ENCODE measurements at regions not wholly inside any gene's neighbourhood (a gene's known extent, or its start where the extent isn't known, plus 50 kb on each side); places are given as distances from the start of the nearest gene placed in this dataset.

- peak in 1 of 2 donors; percentile 23 for DNase-seq (ENCODE audit: low read depth in 2 of 2)
Measured at GRCh38 chr20:11205769-11206362, 532.1 kb upstream of the JAG1 start.

- DNase-seq (ENCODE audit: low read depth in 2 of 2): peak in 1 of 2 donors; percentile 78
Measured at GRCh38 chr20:11207749-11208502, 534.1 kb upstream of the JAG1 start.

- no peak for DNase-seq (ENCODE audit: low read depth in 2 of 2)
Measured at GRCh38 chr20:11210611-11211010, 536.8 kb upstream of the JAG1 start.

GRCh38 chr20:11212272-11212671, 538.5 kb upstream of the JAG1 start:
- DNase-seq (ENCODE audit: low read depth in 2 of 2): no peak

- DNase-seq (ENCODE audit: low read depth in 2 of 2): no peak
Measured at GRCh38 chr20:11212902-11213301, 539.1 kb upstream of the JAG1 start.

GRCh38 chr20:11214256-11214840, 540.5 kb upstream of the JAG1 start:
- peak; percentile 24 to 45 for DNase-seq (ENCODE audit: low read depth in 2 of 2)

GRCh38 chr20:11216451-11217314, 542.9 kb upstream of the JAG1 start:
- peak; percentile 74 to 99 for DNase-seq (ENCODE audit: low read depth in 2 of 2)

- peak; percentile 87 to 89 for DNase-seq (ENCODE audit: low read depth in 2 of 2)
Measured at GRCh38 chr20:11217326-11218172, 543.8 kb upstream of the JAG1 start.

- no peak for DNase-seq (ENCODE audit: low read depth in 2 of 2)
Measured at GRCh38 chr20:11218173-11218680, 544.4 kb upstream of the JAG1 start.

GRCh38 chr20:11219192-11219591, 545.4 kb upstream of the JAG1 start:
- DNase-seq (ENCODE audit: low read depth in 2 of 2): no peak

- DNase-seq (ENCODE audit: low read depth in 2 of 2): no peak
Measured at GRCh38 chr20:11221046-11221445, 547.2 kb upstream of the JAG1 start.

GRCh38 chr20:11222243-11222642, 548.4 kb upstream of the JAG1 start:
- no peak for DNase-seq (ENCODE audit: low read depth in 2 of 2)

GRCh38 chr20:11227602-11228001, 553.8 kb upstream of the JAG1 start:
- DNase-seq (ENCODE audit: low read depth in 2 of 2): no peak

GRCh38 chr20:11229772-11230171, 556.0 kb upstream of the JAG1 start:
- DNase-seq (ENCODE audit: low read depth in 2 of 2): peak; percentile 32 to 94

- DNase-seq (ENCODE audit: low read depth in 2 of 2): no peak
Measured at GRCh38 chr20:11230999-11231398, 557.2 kb upstream of the JAG1 start.

- no peak for DNase-seq (ENCODE audit: low read depth in 2 of 2)
Measured at GRCh38 chr20:11231742-11232648, 558.2 kb upstream of the JAG1 start.

GRCh38 chr20:11232896-11233295, 559.1 kb upstream of the JAG1 start:
- peak in 1 of 2 donors; percentile 4 for DNase-seq (ENCODE audit: low read depth in 2 of 2)

- DNase-seq (ENCODE audit: low read depth in 2 of 2): peak; percentile 40 to 49
Measured at GRCh38 chr20:11234181-11234580, 560.4 kb upstream of the JAG1 start.

GRCh38 chr20:11234608-11235007, 560.8 kb upstream of the JAG1 start:
- no peak for DNase-seq (ENCODE audit: low read depth in 2 of 2)

GRCh38 chr20:11235058-11235457, 561.3 kb upstream of the JAG1 start:
- peak in 1 of 2 donors; percentile 92 for DNase-seq (ENCODE audit: low read depth in 2 of 2)

All from lung microvascular endothelial cell (primary cell).